Glutamatergic neuron (in vitro differentiated cells): ENCODE measurements at regions not wholly inside any gene's neighbourhood (a gene's known extent, or its start where the extent isn't known, plus 50 kb on each side); places are given as distances from the start of the nearest gene placed in this dataset.

Source experiments
- DNase-seq: peaks from one replicate; pipeline ENCODE4 v3.0.0; 2022
- H3K27ac Mint-ChIP-seq: one replicate; pipeline ENCODE4 v1.8.0; 2020; ENCODE audit warnings: mild to moderate bottlenecking, mixed read lengths, inconsistent platforms; ENCODE audit not compliant: unreplicated experiment
- H3K27me3 Mint-ChIP-seq: one replicate; pipeline ENCODE4 v1.8.0; 2020; ENCODE audit warnings: mild to moderate bottlenecking, moderate library complexity, mixed read lengths, inconsistent platforms; ENCODE audit not compliant: unreplicated experiment
- H3K36me3 Mint-ChIP-seq: one replicate; pipeline ENCODE4 v1.8.0; 2020; ENCODE audit warnings: mild to moderate bottlenecking, mixed read lengths, inconsistent platforms; ENCODE audit not compliant: unreplicated experiment
- H3K4me1 Mint-ChIP-seq: one replicate; pipeline ENCODE4 v1.8.0; 2020; ENCODE audit warnings: mild to moderate bottlenecking, low read depth, mixed read lengths, inconsistent platforms; ENCODE audit not compliant: unreplicated experiment
- H3K4me3 Mint-ChIP-seq: one replicate; pipeline ENCODE4 v1.8.0; 2020; ENCODE audit warnings: mild to moderate bottlenecking, mixed read lengths, inconsistent platforms; ENCODE audit not compliant: unreplicated experiment
- H3K9me3 Mint-ChIP-seq: one replicate; pipeline ENCODE4 v1.8.0; 2020; ENCODE audit warnings: mild to moderate bottlenecking, moderate library complexity, mixed read lengths, inconsistent platforms; ENCODE audit not compliant: unreplicated experiment
- CTCF ChIP-seq: fragments of 200-600 bp; sonication (generic); IDR thresholded peaks from one replicate; pipeline ENCODE4 v1.5.0; 2021; ENCODE audit not compliant: partially characterized antibody, unreplicated experiment

- no peak for DNase-seq
- H3K27me3 Mint-ChIP-seq = no peaks in the 10 kb centered on the region
- no peak overlapping the region for H3K4me3 Mint-ChIP-seq
- no peak for TF ChIP-seq CTCF
- H3K27ac Mint-ChIP-seq = no peak overlapping the region
- no peaks in the 10 kb centered on the region for H3K36me3 Mint-ChIP-seq
- peaks cover 2% of the 10 kb centered on the region for H3K4me1 Mint-ChIP-seq
- H3K9me3 Mint-ChIP-seq = no peaks in the 10 kb centered on the region
Observed at GRCh38 chr13:80040196-80040980, 300.5 kb downstream of the SPRY2 start.

GRCh38 chr13:80039000-80039399 is 301.9 kb downstream of the SPRY2 start:
- peaks cover 2% of the 10 kb centered on the region for H3K4me1 Mint-ChIP-seq
- no peak overlapping the region for H3K27ac Mint-ChIP-seq

GRCh38 chr13:80038371-80038770 is 302.6 kb downstream of the SPRY2 start:
- TF ChIP-seq CTCF = no peak
- peaks cover 2% of the 10 kb centered on the region for H3K4me1 Mint-ChIP-seq
- no peak overlapping the region for H3K4me3 Mint-ChIP-seq
- no peaks in the 10 kb centered on the region for H3K36me3 Mint-ChIP-seq
- DNase-seq = no peak
- no peaks in the 10 kb centered on the region for H3K27me3 Mint-ChIP-seq
- H3K27ac Mint-ChIP-seq = no peak overlapping the region
- H3K9me3 Mint-ChIP-seq = no peaks in the 10 kb centered on the region

More at GRCh38 chr13:80039000-80039399, 301.9 kb downstream of the SPRY2 start:
- Mint-ChIP-seq H3K36me3 (no peaks in the 10 kb centered on the region), H3K9me3 (no peaks in the 10 kb centered on the region), H3K4me3 (no peak overlapping the region), H3K27me3 (no peaks in the 10 kb centered on the region)
- TF ChIP-seq CTCF = no peak
- no peak for DNase-seq

- no peak for DNase-seq
- TF ChIP-seq CTCF = no peak
- Mint-ChIP-seq H3K36me3 (no peaks in the 10 kb centered on the region), H3K4me1 (peaks cover 2% of the 10 kb centered on the region), H3K27me3 (no peaks in the 10 kb centered on the region), H3K4me3 (no peak overlapping the region), H3K27ac (no peak overlapping the region), H3K9me3 (no peaks in the 10 kb centered on the region)
Observed at GRCh38 chr13:80037505-80037888, 303.4 kb downstream of the SPRY2 start.

GRCh38 chr13:80036845-80037504 is 304.0 kb downstream of the SPRY2 start:
- Mint-ChIP-seq H3K27ac (no peak overlapping the region), H3K36me3 (no peaks in the 10 kb centered on the region), H3K27me3 (no peaks in the 10 kb centered on the region), H3K4me3 (no peak overlapping the region), H3K9me3 (no peaks in the 10 kb centered on the region), H3K4me1 (peaks cover 2% of the 10 kb centered on the region)
- TF ChIP-seq CTCF = no peak
- no peak for DNase-seq
